Peyer's patch (tissue), 4 donors: ENCODE measurements at regions not wholly inside any gene's neighbourhood (a gene's known extent, or its start where the extent isn't known, plus 50 kb on each side); places are given as distances from the start of the nearest gene placed in this dataset.

ENCODE experiments used
- DNase-seq, 3 donors: peaks; one replicate each; pipeline ENCODE4 v3.0.0-alpha.2; 2017 to 2019
- H3K27ac ChIP-seq, 4 donors: fragments of 200-600 bp; sonication (generic); one replicate each; pipeline ENCODE4 v1.5.1; 2016 to 2019
- H3K27me3 ChIP-seq, 2 donors: fragments of 200-600 bp; sonication (generic); one replicate each; pipeline ENCODE4 v1.5.1; 2019
- H3K36me3 ChIP-seq, 3 donors: fragments of 200-600 bp; sonication (generic); one replicate each; pipeline ENCODE4 v1.5.1; 2016 to 2019
- H3K4me1 ChIP-seq, 4 donors: fragments of 200-600 bp; sonication (generic); one replicate each; pipeline ENCODE4 v1.5.1; 2016 to 2019
- H3K4me3 ChIP-seq, 4 donors: fragments of 200-600 bp; sonication (generic); 1 replicate in 3 of 4; 2 replicates in 1 of 4; pipeline ENCODE4 v1.5.1; 2016 to 2019; ENCODE audit warnings: mild to moderate bottlenecking in 1 of 4
- H3K9me3 ChIP-seq, 4 donors: fragments of 200-600 bp; sonication (generic); one replicate each; pipeline ENCODE4 v1.5.1; 2016 to 2019; ENCODE audit warnings: mild to moderate bottlenecking in 1 of 4
- CTCF ChIP-seq, 6 experiments: fragments of 450-650 bp in 4 of 6; fragments of 200-600 bp in 2 of 6; sonication (generic) in 1 of 6; IDR thresholded peaks; one replicate each; pipeline ENCODE4 v1.5.1; 2017 to 2019; ENCODE audit warnings: antibody characterized with exemption in 6 of 6, mild to moderate bottlenecking in 3 of 6, moderate library complexity in 1 of 6
- POLR2A ChIP-seq, 2 donors: fragments of 450-650 bp; IDR thresholded peaks; one replicate each; pipeline ENCODE4 v1.5.1; 2017; ENCODE audit warnings: antibody characterized with exemption in 2 of 2, mild to moderate bottlenecking in 2 of 2, moderate library complexity in 2 of 2

- H3K36me3 ChIP-seq = no peaks in the 10 kb centered on the region
These were observed 78.1 kb upstream of the SPATA31C2 start for GRCh38 chr9:88216126-88216995.

GRCh38 chr9:88215196-88216125 is 77.2 kb upstream of the SPATA31C2 start:
- DNase-seq = no peak
- Histone ChIP-seq H3K4me1 (no peaks in the 10 kb centered on the region), H3K36me3 (no peaks in the 10 kb centered on the region), H3K9me3 (no peaks in the 10 kb centered on the region), H3K4me3 (no peak overlapping the region), H3K27me3 (no peaks in the 10 kb centered on the region), H3K27ac (no peak overlapping the region)
- TF ChIP-seq POLR2A (IDR thresholded peaks at IDR 0.05) (no peak), CTCF (IDR thresholded peaks at IDR 0.05) (no peak)

More at GRCh38 chr9:88216126-88216995, 78.1 kb upstream of the SPATA31C2 start:
- TF ChIP-seq POLR2A (IDR thresholded peaks at IDR 0.05) (no peak), CTCF (IDR thresholded peaks at IDR 0.05) (no peak)
- Histone ChIP-seq H3K9me3 (no peaks in the 10 kb centered on the region), H3K27ac (no peak overlapping the region), H3K4me3 (no peak overlapping the region), H3K27me3 (no peaks in the 10 kb centered on the region), H3K4me1 (no peaks in the 10 kb centered on the region)
- no peak for DNase-seq

- Histone ChIP-seq H3K4me1 (peaks cover 0 to 9% (median 0%) of the 10 kb centered on the region in 4 donors), H3K4me3 (no peak overlapping the region), H3K36me3 (no peaks in the 10 kb centered on the region), H3K27ac (no peak overlapping the region), H3K9me3 (no peaks in the 10 kb centered on the region), H3K27me3 (no peaks in the 10 kb centered on the region)
- no peak for DNase-seq
- TF ChIP-seq POLR2A (IDR thresholded peaks at IDR 0.05) = no peak
- no peak for TF ChIP-seq CTCF (IDR thresholded peaks at IDR 0.05)
These were observed 64.0 kb upstream of the SPATA31C2 start for GRCh38 chr9:88202321-88202720.

GRCh38 chr9:88198341-88198807 is 60.1 kb upstream of the SPATA31C2 start:
- H3K27ac ChIP-seq = peak overlapping the region in 1 of 4 donors; percentile 46
- TF ChIP-seq POLR2A (IDR thresholded peaks at IDR 0.05) (no peak), CTCF (IDR thresholded peaks at IDR 0.05) (no peak)
- no peaks in the 10 kb centered on the region for H3K27me3 ChIP-seq
- DNase-seq = peak in 1 of 3 donors; percentile 61
- no peaks in the 10 kb centered on the region for H3K9me3 ChIP-seq
- peak overlapping the region in 2 of 4 donors; percentile 32 to 45 for H3K4me3 ChIP-seq
- no peaks in the 10 kb centered on the region for H3K36me3 ChIP-seq
- peaks cover 0 to 30% (median 0%) of the 10 kb centered on the region in 4 donors for H3K4me1 ChIP-seq

GRCh38 chr9:88197781-88198340 is 59.6 kb upstream of the SPATA31C2 start:
- Histone ChIP-seq H3K4me1 (peaks cover 0 to 30% (median 0%) of the 10 kb centered on the region in 4 donors), H3K27ac (peak overlapping the region in 1 of 4 donors; percentile 46), H3K27me3 (no peaks in the 10 kb centered on the region), H3K9me3 (no peaks in the 10 kb centered on the region), H3K36me3 (no peaks in the 10 kb centered on the region), H3K4me3 (peak overlapping the region in 2 of 4 donors; percentile 32 to 45)
- no peak for TF ChIP-seq CTCF (IDR thresholded peaks at IDR 0.05)
- TF ChIP-seq POLR2A (IDR thresholded peaks at IDR 0.05) = no peak
- no peak for DNase-seq
